Skin of body (tissue), 1 donor: ENCODE measurements at regions not wholly inside any gene's neighbourhood (a gene's known extent, or its start where the extent isn't known, plus 50 kb on each side); places are given as distances from the start of the nearest gene placed in this dataset.

Experiments
- DNase-seq: peaks from one replicate; lab custom pipeline; 2025; lab: John Stamatoyannopoulos, UW

GRCh38 chr13:62003452-62003851 is 587.8 kb upstream of the PCDH20 start:
- no peak for DNase-seq

- no peak for DNase-seq
Observed at GRCh38 chr13:61994174-61994573, 578.5 kb upstream of the PCDH20 start.

GRCh38 chr13:61989978-61990377 is 574.3 kb upstream of the PCDH20 start:
- DNase-seq: no peak

GRCh38 chr13:61988810-61989209 is 573.2 kb upstream of the PCDH20 start:
- DNase-seq: no peak

GRCh38 chr13:61975001-61975400 is 559.4 kb upstream of the PCDH20 start:
- no peak for DNase-seq

- no peak for DNase-seq
Observed at GRCh38 chr13:61965756-61966155, 550.1 kb upstream of the PCDH20 start.

- no peak for DNase-seq
Observed at GRCh38 chr13:61960981-61961380, 545.3 kb upstream of the PCDH20 start.

- DNase-seq: peak; percentile 30
Observed at GRCh38 chr13:61954092-61954491, 538.4 kb upstream of the PCDH20 start.

- no peak for DNase-seq
Observed at GRCh38 chr13:61950828-61951227, 535.2 kb upstream of the PCDH20 start.

- no peak for DNase-seq
Observed at GRCh38 chr13:61944329-61944929, 528.8 kb upstream of the PCDH20 start.

GRCh38 chr13:61935710-61936109 is 520.1 kb upstream of the PCDH20 start:
- no peak for DNase-seq

GRCh38 chr13:61927648-61928047 is 512.0 kb upstream of the PCDH20 start:
- DNase-seq: no peak

GRCh38 chr13:61918841-61919240 is 503.2 kb upstream of the PCDH20 start:
- no peak for DNase-seq

GRCh38 chr13:61916483-61916882 is 500.8 kb upstream of the PCDH20 start:
- DNase-seq: no peak

- DNase-seq: no peak
Observed at GRCh38 chr13:61913183-61913582, 497.5 kb upstream of the PCDH20 start.

GRCh38 chr13:61908906-61909615 is 493.4 kb upstream of the PCDH20 start:
- DNase-seq: no peak

GRCh38 chr13:61905054-61905453 is 489.4 kb upstream of the PCDH20 start:
- no peak for DNase-seq

GRCh38 chr13:61901946-61902541 is 486.4 kb upstream of the PCDH20 start:
- no peak for DNase-seq

GRCh38 chr13:61900033-61900432 is 484.4 kb upstream of the PCDH20 start:
- DNase-seq: no peak

- no peak for DNase-seq
Observed at GRCh38 chr13:61898207-61898606, 482.6 kb upstream of the PCDH20 start.

GRCh38 chr13:61891401-61891800 is 475.8 kb upstream of the PCDH20 start:
- DNase-seq: no peak

GRCh38 chr13:61884830-61885229 is 469.2 kb upstream of the PCDH20 start:
- DNase-seq: no peak
